ENCODE measurements at regions not wholly inside any gene's neighbourhood (a gene's known extent, or its start where the extent isn't known, plus 50 kb on each side); places are given as distances from the start of the nearest gene placed in this dataset.

GRCh38 chr6:140970485-140970884 lies 1162.2 kb upstream of the GJE1 start:
- no peak for DNase-seq (ENCODE audit: unreplicated experiment)
- no peak for TF ChIP-seq CTCF (IDR thresholded peaks at IDR 0.05; ENCODE audit: unreplicated experiment)
- Mint-ChIP-seq H3K4me3 (ENCODE audit: unreplicated experiment) (no peak overlapping the region), H3K27ac (ENCODE audit: low read depth, unreplicated experiment) (no peak overlapping the region), H3K36me3 (ENCODE audit: insufficient read depth, unreplicated experiment) (no peaks in the 10 kb centered on the region), H3K4me1 (ENCODE audit: insufficient read depth, unreplicated experiment) (no peaks in the 10 kb centered on the region), H3K27me3 (ENCODE audit: insufficient read depth, unreplicated experiment) (no peaks in the 10 kb centered on the region), H3K9me3 (ENCODE audit: unreplicated experiment) (peaks cover 16% of the 10 kb centered on the region)
- POLR2A ChIA-PET, result interaction anchor here (0.6 to 1.1 kb wide), 2 partner anchors 22 to 27 kb away, joined by 3 read pairs; no protein-coding TSS in a partner anchor
- BruUV-seq (replicated peaks), result no TSS peak
- CTCF ChIA-PET, result interaction anchor here (0.6 kb wide), 1 partner anchor 103 kb away, joined by 3 read pairs; no protein-coding TSS in a partner anchor
- intact Hi-C loops (cut with micrococcal nuclease), result no loop called here

- CTCF ChIA-PET, result interaction anchor here (0.6 kb wide), 1 partner anchor 581 kb away, joined by 3 read pairs; no protein-coding TSS in a partner anchor
- intact Hi-C loops (cut with micrococcal nuclease), result no loop called here
- Mint-ChIP-seq H3K4me1 (ENCODE audit: insufficient read depth, unreplicated experiment) (no peaks in the 10 kb centered on the region), H3K27ac (ENCODE audit: low read depth, unreplicated experiment) (no peak overlapping the region), H3K9me3 (ENCODE audit: unreplicated experiment) (peaks cover 16% of the 10 kb centered on the region), H3K4me3 (ENCODE audit: unreplicated experiment) (no peak overlapping the region), H3K36me3 (ENCODE audit: insufficient read depth, unreplicated experiment) (no peaks in the 10 kb centered on the region), H3K27me3 (ENCODE audit: insufficient read depth, unreplicated experiment) (no peaks in the 10 kb centered on the region)
- POLR2A ChIA-PET, result no interaction called here
- no peak for TF ChIP-seq CTCF (IDR thresholded peaks at IDR 0.05; ENCODE audit: unreplicated experiment)
- BruUV-seq (replicated peaks), result no TSS peak
- DNase-seq (ENCODE audit: unreplicated experiment), result no peak
Observed at GRCh38 chr6:140968062-140968461, 1164.7 kb upstream of the GJE1 start.

GRCh38 chr6:140966676-140967075 lies 1166.0 kb upstream of the GJE1 start:
- no peaks in the 10 kb centered on the region for H3K36me3 Mint-ChIP-seq (ENCODE audit: insufficient read depth, unreplicated experiment)
- H3K4me3 Mint-ChIP-seq (ENCODE audit: unreplicated experiment), result no peak overlapping the region
- no peaks in the 10 kb centered on the region for H3K27me3 Mint-ChIP-seq (ENCODE audit: insufficient read depth, unreplicated experiment)
- intact Hi-C loops (cut with micrococcal nuclease), result no loop called here
- no peak overlapping the region for H3K27ac Mint-ChIP-seq (ENCODE audit: low read depth, unreplicated experiment)
- no peak for DNase-seq (ENCODE audit: unreplicated experiment)
- peaks cover 8% of the 10 kb centered on the region for H3K9me3 Mint-ChIP-seq (ENCODE audit: unreplicated experiment)
- no peak for TF ChIP-seq CTCF (IDR thresholded peaks at IDR 0.05; ENCODE audit: unreplicated experiment)
- BruUV-seq (replicated peaks), result no TSS peak
- H3K4me1 Mint-ChIP-seq (ENCODE audit: insufficient read depth, unreplicated experiment), result no peaks in the 10 kb centered on the region
- ChIA-PET POLR2A (interaction anchor here (1.6 kb wide), 1 partner anchor 13 kb away, joined by 4 read pairs; no protein-coding TSS in a partner anchor), CTCF (interaction anchor here (0.6 kb wide), 1 partner anchor 1409 kb away, joined by 3 read pairs; no protein-coding TSS in a partner anchor)

GRCh38 chr6:140960566-140960965 lies 1172.2 kb upstream of the GJE1 start:
- CTCF ChIA-PET, result interaction anchor here (0.9 kb wide), 1 partner anchor 8 kb away, joined by 3 read pairs; no protein-coding TSS in a partner anchor

More at GRCh38 chr6:140960566-140960965, 1172.2 kb upstream of the GJE1 start:
- Mint-ChIP-seq H3K36me3 (ENCODE audit: insufficient read depth, unreplicated experiment) (no peaks in the 10 kb centered on the region), H3K4me1 (ENCODE audit: insufficient read depth, unreplicated experiment) (no peaks in the 10 kb centered on the region), H3K9me3 (ENCODE audit: unreplicated experiment) (no peaks in the 10 kb centered on the region), H3K27ac (ENCODE audit: low read depth, unreplicated experiment) (no peak overlapping the region), H3K4me3 (ENCODE audit: unreplicated experiment) (no peak overlapping the region), H3K27me3 (ENCODE audit: insufficient read depth, unreplicated experiment) (no peaks in the 10 kb centered on the region)
- no peak for TF ChIP-seq CTCF (IDR thresholded peaks at IDR 0.05; ENCODE audit: unreplicated experiment)
- POLR2A ChIA-PET, result no interaction called here
- no peak for DNase-seq (ENCODE audit: unreplicated experiment)
- intact Hi-C loops (cut with micrococcal nuclease), result no loop called here
- BruUV-seq (replicated peaks), result no TSS peak

All from MCF 10A (cell line).